ENCODE measurements at regions not wholly inside any gene's neighbourhood (a gene's known extent, or its start where the extent isn't known, plus 50 kb on each side); places are given as distances from the start of the nearest gene placed in this dataset.

GRCh38 chr2:49532702-49533101 lies 378.4 kb upstream of the FSHR start:
- Histone ChIP-seq H3K9ac (ENCODE audit: low read length in 3 of 3) (no peak overlapping the region), H3K9me3 (ENCODE audit: control insufficient read depth in 2 of 3, insufficient read depth in 1 of 3, low read length in 3 of 3) (peaks cover 0 to 8% (median 2%) of the 10 kb centered on the region in 3 donors), H3K4me3 (ENCODE audit: low read length in 3 of 3) (no peak overlapping the region), H3K4me1 (ENCODE audit: control insufficient read depth in 2 of 3, insufficient read depth in 2 of 3, low read depth in 1 of 3, low read length in 3 of 3) (no peaks in the 10 kb centered on the region), H3K27me3 (ENCODE audit: control insufficient read depth, insufficient read depth, low read length) (no peaks in the 10 kb centered on the region), H3K36me3 (ENCODE audit: control insufficient read depth in 2 of 3, insufficient read depth in 3 of 3, low read length in 3 of 3) (no peaks in the 10 kb centered on the region), H3K27ac (ENCODE audit: low read depth in 2 of 2, low read length in 2 of 2) (no peak overlapping the region)
- DNase-seq (no peak), FAIRE-seq (no peak)
- intact Hi-C loops (cut with DNase I) = no loop called here
- TF ChIP-seq CTCF (IDR thresholded peaks at IDR 0.05; ENCODE audit: borderline replicate concordance, extremely low read depth, insufficient read depth) = no peak

- Histone ChIP-seq H3K9me3 (ENCODE audit: control insufficient read depth in 2 of 3, insufficient read depth in 1 of 3, low read length in 3 of 3) (no peaks in the 10 kb centered on the region), H3K27me3 (ENCODE audit: control insufficient read depth, insufficient read depth, low read length) (no peaks in the 10 kb centered on the region), H3K4me3 (ENCODE audit: low read length in 3 of 3) (no peak overlapping the region), H3K9ac (ENCODE audit: low read length in 3 of 3) (no peak overlapping the region), H3K36me3 (ENCODE audit: control insufficient read depth in 2 of 3, insufficient read depth in 3 of 3, low read length in 3 of 3) (no peaks in the 10 kb centered on the region), H3K27ac (ENCODE audit: low read depth in 2 of 2, low read length in 2 of 2) (no peak overlapping the region), H3K4me1 (ENCODE audit: control insufficient read depth in 2 of 3, insufficient read depth in 2 of 3, low read depth in 1 of 3, low read length in 3 of 3) (no peaks in the 10 kb centered on the region)
- no peak for FAIRE-seq
- TF ChIP-seq CTCF (IDR thresholded peaks at IDR 0.05; ENCODE audit: borderline replicate concordance, extremely low read depth, insufficient read depth) = no peak
- DNase-seq = no peak
- intact Hi-C loops (cut with DNase I) = no loop called here
These were observed 361.9 kb upstream of the FSHR start for GRCh38 chr2:49515996-49516782.

- Histone ChIP-seq H3K27me3 (ENCODE audit: control insufficient read depth, insufficient read depth, low read length) (no peaks in the 10 kb centered on the region), H3K9me3 (ENCODE audit: control insufficient read depth in 2 of 3, insufficient read depth in 1 of 3, low read length in 3 of 3) (no peaks in the 10 kb centered on the region), H3K27ac (ENCODE audit: low read depth in 2 of 2, low read length in 2 of 2) (no peak overlapping the region), H3K9ac (ENCODE audit: low read length in 3 of 3) (no peak overlapping the region), H3K4me3 (ENCODE audit: low read length in 3 of 3) (no peak overlapping the region), H3K4me1 (ENCODE audit: control insufficient read depth in 2 of 3, insufficient read depth in 2 of 3, low read depth in 1 of 3, low read length in 3 of 3) (no peaks in the 10 kb centered on the region), H3K36me3 (ENCODE audit: control insufficient read depth in 2 of 3, insufficient read depth in 3 of 3, low read length in 3 of 3) (no peaks in the 10 kb centered on the region)
- DNase-seq (no peak), FAIRE-seq (no peak)
- no peak for TF ChIP-seq CTCF (IDR thresholded peaks at IDR 0.05; ENCODE audit: borderline replicate concordance, extremely low read depth, insufficient read depth)
- intact Hi-C loops (cut with DNase I) = no loop called here
These were observed 359.9 kb upstream of the FSHR start for GRCh38 chr2:49514201-49514600.
